Fibroblast of skin of right quadriceps (primary cell): ENCODE measurements at regions not wholly inside any gene's neighbourhood (a gene's known extent, or its start where the extent isn't known, plus 50 kb on each side); places are given as distances from the start of the nearest gene placed in this dataset.

Source experiments
- DNase-seq: peaks from one replicate; pipeline ENCODE4 v3.0.0-alpha.2; 2013

- DNase-seq, result no peak
Measured at GRCh38 chr4:24144381-24144780, 254.5 kb upstream of the PPARGC1A start.

DNA sequence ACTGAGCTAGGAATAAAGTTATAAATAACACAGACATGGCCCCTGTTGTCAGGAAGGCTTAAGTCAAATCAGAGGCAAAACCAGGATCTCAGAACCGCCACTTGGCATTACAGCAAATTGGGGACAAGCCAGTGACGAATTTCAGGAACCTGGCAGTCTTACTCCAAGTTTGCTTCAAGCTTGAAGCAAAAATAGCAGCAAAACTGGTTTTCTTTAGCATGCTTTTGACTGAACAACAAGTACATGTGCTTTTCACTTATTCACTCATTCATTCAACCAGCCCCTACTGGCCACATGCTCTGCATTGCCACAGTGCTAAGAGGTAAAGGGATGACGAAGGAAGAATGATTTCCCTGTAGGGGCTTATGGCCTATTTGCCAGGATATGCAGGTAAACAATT, 253.9 kb upstream of the PPARGC1A start:
- no peak for DNase-seq

- DNase-seq, result peak; percentile 74
Measured at GRCh38 chr4:24141836-24142235, 252.0 kb upstream of the PPARGC1A start.

GRCh38 chr4:24140892-24141291, 251.0 kb upstream of the PPARGC1A start:
- DNase-seq, result no peak

GRCh38 chr4:24137671-24138601, 248.1 kb upstream of the PPARGC1A start:
- DNase-seq, result no peak

DNA sequence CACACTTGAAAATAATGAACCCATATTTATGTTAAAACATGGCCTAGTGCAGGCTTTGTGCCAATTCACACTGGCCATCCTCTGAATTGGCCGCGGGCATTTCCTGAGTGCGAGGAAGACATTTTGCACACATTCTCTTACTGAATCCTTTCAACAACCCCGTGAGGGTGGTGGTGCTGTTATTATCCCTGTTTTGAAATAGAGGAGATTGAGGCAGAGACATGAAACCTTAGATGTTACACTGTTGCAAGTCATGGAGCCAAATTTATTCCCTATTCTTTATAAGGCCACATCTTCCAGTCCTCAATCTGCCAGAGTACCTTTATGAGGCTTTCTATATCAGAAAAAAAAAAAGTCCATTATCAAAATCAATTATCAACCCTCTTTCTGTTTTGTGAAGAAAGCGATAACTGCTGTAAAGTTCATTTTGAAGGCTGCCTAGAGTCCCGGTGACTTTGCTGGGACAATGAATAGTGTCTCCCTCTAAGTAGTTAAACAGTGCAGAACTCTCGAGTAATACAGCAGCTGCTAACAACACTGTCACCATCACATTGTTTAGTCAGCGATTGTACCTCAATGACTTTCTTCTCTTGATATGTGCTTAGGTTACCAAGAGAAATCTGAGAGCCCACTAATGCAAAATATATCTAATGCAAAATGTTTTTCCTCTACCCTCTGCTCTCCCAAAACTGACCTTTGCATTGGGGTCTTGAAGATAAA, 242.3 kb upstream of the PPARGC1A start:
- DNase-seq, result no peak

- DNase-seq, result no peak
Measured at GRCh38 chr4:24130637-24131036, 240.8 kb upstream of the PPARGC1A start.

DNA sequence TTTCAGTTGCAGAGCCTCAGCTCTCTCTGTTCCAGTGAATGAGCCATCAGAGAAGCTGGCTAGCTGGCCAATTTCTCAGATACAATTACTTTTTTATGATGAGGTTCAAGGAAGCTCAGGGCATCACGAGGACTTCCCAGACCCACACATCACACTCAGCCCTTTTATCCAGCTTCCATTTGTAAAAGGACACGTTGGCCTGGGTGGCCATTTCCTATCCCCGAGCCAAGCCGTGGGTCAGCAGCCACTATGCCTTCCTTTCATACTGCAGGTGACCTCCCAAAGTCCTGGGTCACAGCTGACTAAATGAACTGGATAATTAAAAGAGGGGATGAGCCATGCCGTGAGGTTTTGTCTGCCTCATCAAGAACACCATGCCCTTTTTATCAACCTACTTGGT, 236.9 kb upstream of the PPARGC1A start:
- no peak for DNase-seq

- peak; percentile 37 for DNase-seq
Measured at GRCh38 chr4:24121395-24122175, 231.7 kb upstream of the PPARGC1A start.

GRCh38 chr4:24117975-24118374, 228.1 kb upstream of the PPARGC1A start:
- DNase-seq, result peak; percentile 49

GRCh38 chr4:24116107-24116506, 226.3 kb upstream of the PPARGC1A start:
- no peak for DNase-seq

DNA sequence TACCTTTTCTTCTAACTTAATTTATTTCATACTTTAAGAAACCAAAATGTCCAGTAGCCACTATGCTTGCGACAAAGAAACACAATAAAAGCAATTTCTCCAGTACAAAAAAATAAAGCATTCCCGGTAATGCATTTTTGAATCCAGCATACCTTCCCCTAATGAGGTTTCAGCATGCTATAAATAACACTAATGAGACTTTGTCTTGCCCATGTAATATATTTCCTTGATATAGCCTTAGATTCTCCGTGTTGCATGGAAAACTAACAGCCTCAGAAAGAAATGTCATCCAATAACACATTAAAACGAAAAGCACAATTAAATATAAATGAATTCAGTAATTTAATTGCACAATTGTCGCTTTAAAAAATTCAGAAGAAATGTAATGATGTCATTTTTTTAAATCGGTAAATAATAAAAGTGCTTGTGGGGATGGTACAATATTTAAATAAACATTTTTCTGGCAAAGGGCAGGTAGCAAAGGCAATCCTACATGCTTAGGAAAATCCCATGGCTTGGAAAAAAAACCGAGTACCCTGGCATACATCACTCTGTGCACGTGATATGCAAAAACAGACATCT, 225.2 kb upstream of the PPARGC1A start:
- DNase-seq, result no peak

GRCh38 chr4:24114444-24114843, 224.6 kb upstream of the PPARGC1A start:
- no peak for DNase-seq

- peak; percentile 9 for DNase-seq
Measured at GRCh38 chr4:24112466-24112865, 222.6 kb upstream of the PPARGC1A start.

GRCh38 chr4:24108567-24108966, 218.7 kb upstream of the PPARGC1A start:
- DNase-seq, result no peak

- peak; percentile 98 for DNase-seq
Measured at GRCh38 chr4:24105327-24106038, 215.6 kb upstream of the PPARGC1A start.

DNA sequence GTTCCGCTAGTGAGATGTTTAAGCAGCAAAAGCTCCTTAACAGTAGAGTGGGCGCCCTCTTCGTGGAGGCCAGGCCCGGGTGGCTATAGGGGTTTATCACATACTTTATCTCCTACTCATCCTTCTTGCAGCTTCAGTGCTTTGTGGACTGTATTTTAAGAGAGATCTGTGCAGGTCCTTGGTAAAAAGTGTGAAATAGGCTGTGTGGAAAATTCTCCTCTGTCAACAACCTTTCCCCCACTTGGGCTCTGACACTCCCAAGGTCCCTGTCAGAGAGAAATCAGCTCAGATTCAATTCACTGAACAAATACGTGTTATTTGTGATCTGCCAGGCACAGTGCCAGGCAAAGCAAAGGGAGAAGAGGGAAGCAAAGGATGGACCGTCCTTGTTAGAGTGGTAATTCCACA, 214.3 kb upstream of the PPARGC1A start:
- DNase-seq, result peak; percentile 67

DNA sequence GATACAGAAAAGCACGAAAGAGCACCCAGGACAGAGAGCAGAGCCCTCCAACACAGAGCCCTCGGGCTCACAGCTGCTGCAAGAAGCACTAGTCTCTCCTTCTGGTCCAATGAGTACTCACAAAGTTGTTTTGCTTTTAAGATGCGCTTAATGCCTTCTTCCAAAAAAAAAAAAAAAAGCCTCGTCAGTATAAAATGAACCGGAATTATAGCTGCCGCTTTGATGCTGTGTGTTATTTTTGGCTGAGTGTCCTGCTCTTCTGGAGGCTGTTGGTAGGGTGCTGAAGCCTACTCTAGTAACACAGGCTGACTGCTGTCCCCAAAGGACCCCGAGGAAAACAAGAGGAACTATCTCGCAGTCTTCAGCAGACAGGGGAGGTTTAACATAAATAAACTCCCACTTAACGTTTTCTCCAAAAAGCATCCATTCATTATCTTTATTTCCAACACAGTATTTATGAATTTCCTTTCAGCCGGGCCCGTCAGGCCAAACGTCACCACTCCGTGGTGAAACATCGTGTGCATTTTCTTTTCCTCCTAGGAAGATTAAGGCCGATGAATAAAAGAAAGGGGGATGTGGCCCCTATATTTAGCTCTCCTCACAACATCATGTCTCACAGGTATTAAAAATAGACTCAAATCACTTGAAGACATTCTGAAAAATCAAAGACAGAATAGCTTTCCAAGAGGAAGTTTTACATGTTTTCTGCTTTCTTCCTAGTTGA, 213.7 kb upstream of the PPARGC1A start:
- peak; percentile 58 for DNase-seq

- no peak for DNase-seq
Measured at GRCh38 chr4:24102621-24103020, 212.8 kb upstream of the PPARGC1A start.

DNA sequence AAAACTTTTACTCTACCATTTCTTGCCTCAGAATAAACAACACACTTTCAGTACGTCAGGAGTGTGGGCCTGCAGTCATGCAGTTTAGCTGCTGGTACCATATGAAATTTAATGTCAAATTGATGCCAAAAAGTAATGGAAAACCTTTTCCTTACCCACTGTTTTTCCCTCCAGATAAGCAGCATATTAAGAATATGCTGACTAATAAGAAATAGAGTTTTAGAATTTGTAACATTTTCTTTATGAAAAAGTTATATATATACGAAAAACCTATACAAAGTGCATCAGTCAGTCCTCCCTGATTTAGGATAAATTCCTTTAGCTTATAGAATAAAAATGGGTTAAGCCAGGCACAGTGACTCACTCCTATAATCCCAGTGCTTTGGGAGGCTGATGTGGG, 206.8 kb upstream of the PPARGC1A start:
- no peak for DNase-seq

- DNase-seq, result peak; percentile 53
Measured at GRCh38 chr4:24094726-24095125, 204.9 kb upstream of the PPARGC1A start.

DNA sequence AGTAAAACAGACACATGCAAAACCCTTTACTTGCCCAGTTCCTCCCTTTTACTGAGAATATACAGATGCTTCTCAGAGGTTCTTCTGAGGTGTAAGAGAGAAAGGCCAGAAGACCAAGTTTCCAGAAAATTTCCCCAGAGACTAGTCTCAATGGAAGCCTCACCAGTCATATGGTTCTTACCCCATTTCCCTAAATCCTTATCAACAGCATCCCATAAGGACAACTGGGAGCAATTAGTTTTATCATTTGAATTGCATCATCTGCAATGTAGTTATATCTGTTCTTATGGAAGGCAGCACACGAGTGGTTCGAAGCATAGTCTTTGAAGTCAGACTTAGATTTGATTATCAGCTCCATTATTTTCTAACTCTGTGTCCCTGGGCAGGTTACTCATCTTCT, 203.6 kb upstream of the PPARGC1A start:
- no peak for DNase-seq
